ENCODE measurements at regions not wholly inside any gene's neighbourhood (a gene's known extent, or its start where the extent isn't known, plus 50 kb on each side); places are given as distances from the start of the nearest gene placed in this dataset.

DNA sequence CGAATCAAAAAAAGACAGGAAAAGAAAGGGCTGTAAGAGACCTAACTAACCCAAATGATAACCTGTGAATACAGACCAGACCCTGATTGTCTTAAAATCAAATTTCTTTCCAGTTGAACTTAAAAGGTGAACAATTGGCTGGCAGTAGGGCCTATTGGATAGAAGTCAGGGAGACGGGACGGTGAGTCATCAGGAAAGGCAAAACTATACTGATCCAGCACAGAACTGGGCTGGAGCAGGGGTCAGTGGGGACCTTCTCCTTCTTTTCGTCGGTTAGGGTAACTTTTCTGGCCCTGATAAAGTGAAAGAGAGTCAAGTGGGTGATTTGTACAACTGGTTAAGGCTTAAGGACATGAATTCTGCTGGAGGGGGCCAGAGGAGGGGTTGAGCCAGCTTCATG lies 84.9 kb upstream of the OTX2 start:
- Mint-ChIP-seq H3K27ac (ENCODE audit: unreplicated experiment) (no peak overlapping the region), H3K4me3 (ENCODE audit: unreplicated experiment) (no peak overlapping the region), H3K4me1 (ENCODE audit: unreplicated experiment) (no peaks in the 10 kb centered on the region), H3K9me3 (ENCODE audit: unreplicated experiment) (no peaks in the 10 kb centered on the region), H3K36me3 (ENCODE audit: unreplicated experiment) (no peaks in the 10 kb centered on the region), H3K27me3 (ENCODE audit: unreplicated experiment) (peaks cover 4% of the 10 kb centered on the region)
- DNase-seq (ENCODE audit: extremely low spot score, unreplicated experiment), result no peak
- TF ChIP-seq, protein P1, sequence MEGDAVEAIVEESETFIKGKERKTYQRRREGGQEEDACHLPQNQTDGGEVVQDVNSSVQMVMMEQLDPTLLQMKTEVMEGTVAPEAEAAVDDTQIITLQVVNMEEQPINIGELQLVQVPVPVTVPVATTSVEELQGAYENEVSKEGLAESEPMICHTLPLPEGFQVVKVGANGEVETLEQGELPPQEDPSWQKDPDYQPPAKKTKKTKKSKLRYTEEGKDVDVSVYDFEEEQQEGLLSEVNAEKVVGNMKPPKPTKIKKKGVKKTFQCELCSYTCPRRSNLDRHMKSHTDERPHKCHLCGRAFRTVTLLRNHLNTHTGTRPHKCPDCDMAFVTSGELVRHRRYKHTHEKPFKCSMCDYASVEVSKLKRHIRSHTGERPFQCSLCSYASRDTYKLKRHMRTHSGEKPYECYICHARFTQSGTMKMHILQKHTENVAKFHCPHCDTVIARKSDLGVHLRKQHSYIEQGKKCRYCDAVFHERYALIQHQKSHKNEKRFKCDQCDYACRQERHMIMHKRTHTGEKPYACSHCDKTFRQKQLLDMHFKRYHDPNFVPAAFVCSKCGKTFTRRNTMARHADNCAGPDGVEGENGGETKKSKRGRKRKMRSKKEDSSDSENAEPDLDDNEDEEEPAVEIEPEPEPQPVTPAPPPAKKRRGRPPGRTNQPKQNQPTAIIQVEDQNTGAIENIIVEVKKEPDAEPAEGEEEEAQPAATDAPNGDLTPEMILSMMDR (IDR thresholded peaks at IDR 0.05), result no peak

DNA sequence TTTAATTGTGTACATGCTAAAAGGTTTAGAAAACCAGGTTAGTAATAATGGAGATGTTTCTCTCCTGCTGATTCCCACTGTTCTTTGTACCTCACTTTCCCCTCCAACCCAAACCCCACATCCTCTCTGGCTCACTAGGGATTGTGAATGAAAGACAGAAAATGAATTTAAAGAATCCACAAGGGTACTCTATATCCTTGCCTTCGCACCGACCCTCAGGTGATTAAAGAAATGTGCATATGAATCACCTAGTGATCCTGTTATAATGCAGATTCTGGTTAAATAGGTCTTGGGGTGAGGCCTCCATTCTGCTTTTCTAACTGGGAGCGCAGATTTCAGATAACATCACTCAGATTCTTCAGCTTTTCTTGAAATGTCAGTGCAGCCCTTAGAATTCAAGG lies 84.3 kb upstream of the OTX2 start:
- TF ChIP-seq, protein P1 (IDR thresholded peaks at IDR 0.05), result no peak
- no peak overlapping the region for H3K27ac Mint-ChIP-seq (ENCODE audit: unreplicated experiment)
- no peaks in the 10 kb centered on the region for H3K4me1 Mint-ChIP-seq (ENCODE audit: unreplicated experiment)
- H3K36me3 Mint-ChIP-seq (ENCODE audit: unreplicated experiment), result no peaks in the 10 kb centered on the region
- no peaks in the 10 kb centered on the region for H3K9me3 Mint-ChIP-seq (ENCODE audit: unreplicated experiment)
- no peak overlapping the region for H3K4me3 Mint-ChIP-seq (ENCODE audit: unreplicated experiment)
- peaks cover 4% of the 10 kb centered on the region for H3K27me3 Mint-ChIP-seq (ENCODE audit: unreplicated experiment)
- DNase-seq (ENCODE audit: extremely low spot score, unreplicated experiment), result no peak

DNA sequence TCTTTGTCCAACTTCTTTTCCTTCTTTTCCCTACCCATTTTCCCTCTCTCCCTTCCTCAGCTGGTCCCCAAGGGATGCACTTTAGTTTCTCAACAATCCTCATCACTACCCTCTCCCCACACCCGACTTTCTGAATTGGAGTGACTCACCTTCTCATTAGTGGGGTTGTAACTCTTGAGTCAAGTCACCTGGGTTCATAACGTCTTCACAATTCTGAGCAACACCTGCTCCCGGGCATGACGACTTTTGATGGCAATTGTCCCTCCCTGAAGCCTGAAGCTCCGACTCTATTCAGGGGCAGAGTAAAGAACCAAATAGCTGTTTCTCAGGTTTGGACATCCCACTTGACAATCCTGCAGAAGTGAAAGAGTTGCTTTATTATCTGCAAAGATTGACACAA lies 82.7 kb upstream of the OTX2 start:
- Mint-ChIP-seq H3K9me3 (ENCODE audit: unreplicated experiment) (no peaks in the 10 kb centered on the region), H3K27ac (ENCODE audit: unreplicated experiment) (no peak overlapping the region), H3K4me3 (ENCODE audit: unreplicated experiment) (no peak overlapping the region), H3K27me3 (ENCODE audit: unreplicated experiment) (peaks cover 4% of the 10 kb centered on the region), H3K36me3 (ENCODE audit: unreplicated experiment) (no peaks in the 10 kb centered on the region), H3K4me1 (ENCODE audit: unreplicated experiment) (no peaks in the 10 kb centered on the region)
- no peak for DNase-seq (ENCODE audit: extremely low spot score, unreplicated experiment)
- TF ChIP-seq, protein P1 (IDR thresholded peaks at IDR 0.05), result no peak

DNA sequence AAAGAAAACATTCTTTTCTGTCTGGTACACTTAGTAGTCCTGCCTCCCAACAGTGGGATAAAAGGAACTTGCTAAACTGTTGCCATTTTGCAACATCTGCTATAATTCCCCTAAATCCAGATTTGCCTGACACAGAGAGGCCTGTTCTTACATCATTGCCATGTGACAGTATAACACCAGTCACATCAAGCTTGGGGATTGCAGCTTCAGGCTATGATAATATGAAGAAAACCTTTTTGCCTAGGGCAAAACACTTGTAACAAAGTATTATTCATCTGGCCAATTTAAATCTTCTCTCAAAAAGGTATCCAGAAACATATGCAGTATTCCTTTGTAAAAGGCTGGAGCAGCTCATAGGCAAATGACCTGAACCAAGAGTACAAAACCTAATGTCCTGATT lies 80.9 kb upstream of the OTX2 start:
- no peak for DNase-seq (ENCODE audit: extremely low spot score, unreplicated experiment)
- TF ChIP-seq, protein P1 (IDR thresholded peaks at IDR 0.05), result no peak
- H3K27ac Mint-ChIP-seq (ENCODE audit: unreplicated experiment), result no peak overlapping the region
- no peaks in the 10 kb centered on the region for H3K36me3 Mint-ChIP-seq (ENCODE audit: unreplicated experiment)
- H3K27me3 Mint-ChIP-seq (ENCODE audit: unreplicated experiment), result peaks cover 4% of the 10 kb centered on the region
- no peak overlapping the region for H3K4me3 Mint-ChIP-seq (ENCODE audit: unreplicated experiment)
- no peaks in the 10 kb centered on the region for H3K9me3 Mint-ChIP-seq (ENCODE audit: unreplicated experiment)
- no peaks in the 10 kb centered on the region for H3K4me1 Mint-ChIP-seq (ENCODE audit: unreplicated experiment)

DNA sequence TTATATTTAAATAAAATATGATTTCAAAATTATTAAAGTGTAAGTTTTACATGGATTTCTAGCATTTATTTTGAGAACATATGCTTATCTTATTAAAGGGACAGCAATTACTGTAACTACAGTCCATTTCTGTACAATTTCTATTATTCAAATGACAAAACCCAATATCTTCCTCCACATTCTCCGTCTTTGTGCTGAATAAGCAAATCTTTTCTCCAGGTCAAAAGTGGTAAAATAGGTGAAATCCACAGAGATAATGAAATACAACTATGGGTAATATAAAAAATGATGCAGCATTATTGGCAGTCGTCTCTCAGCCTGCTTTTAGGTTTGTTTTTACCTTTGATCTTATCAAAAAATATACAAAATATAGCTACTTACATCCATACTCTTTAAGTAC lies 79.4 kb upstream of the OTX2 start:
- no peaks in the 10 kb centered on the region for H3K4me1 Mint-ChIP-seq (ENCODE audit: unreplicated experiment)
- no peaks in the 10 kb centered on the region for H3K36me3 Mint-ChIP-seq (ENCODE audit: unreplicated experiment)
- peaks cover 4% of the 10 kb centered on the region for H3K27me3 Mint-ChIP-seq (ENCODE audit: unreplicated experiment)

More for the DNA sequence above, 79.4 kb upstream of the OTX2 start:
- no peaks in the 10 kb centered on the region for H3K9me3 Mint-ChIP-seq (ENCODE audit: unreplicated experiment)
- H3K27ac Mint-ChIP-seq (ENCODE audit: unreplicated experiment), result no peak overlapping the region
- DNase-seq (ENCODE audit: extremely low spot score, unreplicated experiment), result no peak
- TF ChIP-seq, protein P1 (IDR thresholded peaks at IDR 0.05), result no peak
- no peak overlapping the region for H3K4me3 Mint-ChIP-seq (ENCODE audit: unreplicated experiment)

Measured in osteocyte (in vitro differentiated cells).